GM18499 (cell line): ENCODE measurements at regions not wholly inside any gene's neighbourhood (a gene's known extent, or its start where the extent isn't known, plus 50 kb on each side); places are given as distances from the start of the nearest gene placed in this dataset.
"Not testable (repeated sequence)": the region's sequence is repeated elsewhere in the genome, so short reads cannot be mapped to it uniquely, and the experiment has no call there.

Source experiments
- ATAC-seq: cut with Tn5 transposase; IDR thresholded peaks from one replicate; pipeline ENCODE4 v1.9.1; 2021; ENCODE audit warnings: moderate number of reproducible peaks; ENCODE audit not compliant: insufficient read depth, unreplicated experiment

DNA sequence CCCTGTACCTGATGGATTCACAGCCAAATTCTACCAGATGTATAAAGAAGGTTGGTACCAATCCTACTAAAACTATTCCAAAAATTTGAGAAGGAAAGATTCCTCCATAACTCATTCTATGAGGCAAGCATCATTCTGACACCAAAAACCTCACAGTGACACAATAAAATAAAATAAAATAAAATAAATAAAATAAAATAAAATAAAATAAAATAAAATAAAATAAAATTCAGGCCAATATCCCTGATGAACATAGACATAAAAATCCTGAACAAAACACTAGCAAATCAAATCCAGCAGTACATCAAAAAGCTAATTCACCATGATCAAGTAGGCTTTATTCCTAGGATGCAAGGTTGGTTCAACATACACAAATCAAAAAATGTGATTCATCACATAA, 108.1 kb downstream of the PROX1 start:
- not testable (repeated sequence) for ATAC-seq

- ATAC-seq: no peak
These were observed 113.5 kb downstream of the PROX1 start for GRCh38 chr1:214101246-214101645.

- no peak for ATAC-seq
These were observed 114.1 kb downstream of the PROX1 start for GRCh38 chr1:214101828-214102227.

DNA sequence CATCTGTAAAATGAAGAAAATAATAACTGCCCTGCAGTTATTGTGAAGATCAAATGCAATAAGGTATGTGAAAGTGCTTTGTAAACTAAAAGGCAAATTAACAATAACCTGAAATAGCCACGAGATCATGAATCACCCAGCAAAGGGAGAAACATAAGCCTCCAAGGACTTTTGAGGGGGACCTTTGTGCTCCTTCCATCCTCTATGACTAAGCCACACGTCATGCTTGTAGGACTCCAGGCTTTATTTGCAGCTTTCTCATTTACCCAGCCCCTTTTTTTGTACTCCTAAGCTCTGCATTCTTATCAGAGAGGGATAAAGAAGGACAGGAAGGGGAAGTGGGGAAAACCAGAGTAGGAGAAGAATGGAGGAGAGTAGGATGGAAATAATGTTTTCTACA, 115.1 kb downstream of the PROX1 start:
- no peak for ATAC-seq

DNA sequence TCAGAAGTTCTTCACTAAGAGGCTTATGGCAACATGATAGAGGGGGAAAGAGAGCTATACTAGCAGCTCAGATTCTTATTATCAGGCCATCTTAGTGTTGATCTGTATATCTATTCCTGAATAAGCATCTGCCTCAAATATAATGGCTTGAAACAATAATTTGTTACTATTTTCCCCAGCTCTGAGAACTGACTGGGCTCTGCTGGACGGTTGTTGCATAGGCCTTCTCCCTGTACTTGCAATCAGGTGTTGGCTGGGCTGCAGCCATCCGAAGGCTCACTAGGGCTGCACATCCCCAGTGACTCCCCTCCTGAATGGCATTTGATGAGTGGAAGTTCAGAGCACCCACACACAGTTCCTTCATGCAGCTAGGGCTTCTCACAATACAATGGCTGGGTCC, 116.0 kb downstream of the PROX1 start:
- ATAC-seq: no peak

DNA sequence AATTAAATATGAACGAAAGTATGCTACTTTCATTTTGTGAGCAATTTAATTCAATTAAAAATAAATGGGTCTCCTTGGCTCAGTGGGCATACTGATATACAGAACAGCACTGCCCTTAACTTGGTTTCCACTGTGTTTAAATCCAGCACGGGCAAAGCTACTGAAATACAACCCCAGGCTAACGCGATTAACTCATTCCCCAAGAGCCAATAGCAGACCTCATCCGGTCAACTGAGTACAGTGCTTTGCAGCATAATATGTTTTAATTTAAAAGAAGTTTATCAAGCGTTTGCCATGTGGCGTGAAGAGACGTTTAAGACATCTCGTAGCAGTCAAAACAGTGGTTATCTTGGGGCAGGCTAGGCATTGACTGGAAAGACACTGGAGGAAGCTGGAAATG, 118.6 kb downstream of the PROX1 start:
- ATAC-seq: no peak

DNA sequence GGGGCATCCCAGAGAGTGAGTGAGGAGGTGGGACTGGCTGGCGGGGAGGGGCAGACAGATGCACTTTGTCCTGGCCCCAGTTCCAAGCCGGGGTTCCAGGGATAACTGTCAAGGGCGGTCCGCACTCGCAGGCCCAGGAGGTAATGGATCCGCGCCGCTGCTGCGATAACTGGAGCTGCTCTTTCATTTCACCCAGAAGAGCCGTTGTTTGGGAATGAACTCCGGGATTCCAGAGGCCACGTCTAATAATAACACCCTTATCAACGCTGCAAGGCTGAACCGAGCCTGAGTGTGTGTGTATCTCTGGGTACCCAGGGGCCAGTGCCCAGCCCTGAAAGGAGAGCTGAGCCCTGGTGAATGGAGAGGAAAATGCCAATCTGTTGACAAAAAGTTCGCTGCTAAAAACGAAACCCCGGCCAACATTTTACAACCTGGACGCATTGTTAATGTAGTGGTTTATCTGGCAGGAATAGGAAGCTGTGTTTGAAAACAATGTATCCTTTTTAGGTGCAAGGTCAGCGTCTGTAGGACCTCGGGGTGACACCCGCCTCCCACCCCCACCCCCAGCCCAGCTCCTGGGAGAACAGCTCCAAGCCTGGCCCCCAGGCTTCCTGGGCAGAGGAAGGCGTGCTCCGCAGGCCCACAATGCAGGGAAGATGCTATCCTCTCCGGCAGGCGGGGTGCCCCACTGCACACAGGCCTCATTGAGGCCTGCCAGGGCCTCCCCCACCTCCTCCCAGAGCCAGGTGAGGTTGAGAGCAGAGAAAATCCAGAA, 119.7 kb downstream of the PROX1 start:
- ATAC-seq: no peak

- no peak for ATAC-seq
These were observed 120.3 kb downstream of the PROX1 start for GRCh38 chr1:214108097-214108446.

- ATAC-seq: no peak
These were observed 124.0 kb downstream of the PROX1 start for GRCh38 chr1:214111796-214112195.

GRCh38 chr1:214116258-214116657, 128.5 kb downstream of the PROX1 start:
- no peak for ATAC-seq

GRCh38 chr1:214117780-214118179, 130.0 kb downstream of the PROX1 start:
- ATAC-seq: no peak

GRCh38 chr1:214120191-214120590, 132.4 kb downstream of the PROX1 start:
- no peak for ATAC-seq

DNA sequence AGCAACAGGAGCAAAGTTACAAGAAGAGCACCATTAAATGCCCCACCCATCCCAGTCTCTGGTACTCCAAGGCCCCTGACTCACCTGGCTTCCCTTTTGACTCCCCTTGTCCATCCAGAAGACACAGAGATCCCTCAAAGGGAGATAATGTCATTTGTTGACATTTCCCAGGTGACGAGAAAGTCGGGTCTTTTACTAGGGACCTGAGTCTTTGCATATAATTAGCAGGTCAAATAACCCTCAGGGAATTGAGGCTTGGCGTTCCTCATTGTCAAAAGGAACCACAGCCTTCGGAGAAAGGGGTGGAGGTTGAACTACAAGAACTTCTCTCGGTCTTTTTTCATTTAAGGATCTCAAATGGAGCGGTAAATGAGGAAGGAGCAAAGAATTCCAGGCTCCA, 133.2 kb downstream of the PROX1 start:
- ATAC-seq: no peak

DNA sequence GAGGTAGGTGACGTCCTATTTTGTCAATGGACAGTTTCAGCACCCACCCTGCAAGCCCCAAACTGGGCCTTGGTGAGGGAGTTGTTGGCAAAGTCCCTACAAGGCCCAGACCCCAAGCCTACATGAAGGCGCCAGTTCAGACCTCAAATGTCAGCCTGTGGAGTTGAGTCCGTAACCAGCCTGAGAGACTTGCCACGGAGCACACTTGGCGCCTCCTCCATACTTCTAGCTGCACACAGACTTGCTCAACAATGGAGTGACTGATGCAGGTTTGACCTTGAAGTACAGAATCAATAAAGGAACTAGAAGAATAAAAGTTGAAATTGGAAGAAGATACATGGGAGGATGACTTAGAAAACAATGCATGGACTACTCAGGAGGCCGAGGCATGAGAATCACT, 134.3 kb downstream of the PROX1 start:
- ATAC-seq: no peak

- ATAC-seq: peak; percentile 49
These were observed 135.4 kb downstream of the PROX1 start for GRCh38 chr1:214123061-214123784.

- ATAC-seq: no peak
These were observed 136.6 kb downstream of the PROX1 start for GRCh38 chr1:214124281-214124805.

- ATAC-seq: no peak
These were observed 137.1 kb downstream of the PROX1 start for GRCh38 chr1:214124915-214125314.

DNA sequence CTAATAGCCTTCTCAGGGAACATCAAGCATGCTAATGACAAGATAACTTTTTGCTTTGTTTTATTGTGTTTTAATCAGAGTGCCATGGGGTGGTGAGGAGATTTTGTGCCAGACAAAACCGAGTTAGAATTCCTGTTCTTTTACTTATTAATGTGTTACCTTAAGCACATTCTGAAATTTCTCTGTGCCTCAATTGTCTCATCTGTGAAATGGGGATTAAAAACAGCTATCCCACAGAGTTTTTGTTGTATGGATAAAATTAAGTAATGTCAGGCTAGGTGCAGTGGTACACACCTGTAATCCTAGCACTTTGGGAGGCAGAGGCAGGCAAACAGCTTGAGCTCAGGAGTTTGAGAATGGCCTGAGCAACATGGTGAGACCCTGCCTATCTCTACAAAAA, 138.0 kb downstream of the PROX1 start:
- ATAC-seq: no peak

DNA sequence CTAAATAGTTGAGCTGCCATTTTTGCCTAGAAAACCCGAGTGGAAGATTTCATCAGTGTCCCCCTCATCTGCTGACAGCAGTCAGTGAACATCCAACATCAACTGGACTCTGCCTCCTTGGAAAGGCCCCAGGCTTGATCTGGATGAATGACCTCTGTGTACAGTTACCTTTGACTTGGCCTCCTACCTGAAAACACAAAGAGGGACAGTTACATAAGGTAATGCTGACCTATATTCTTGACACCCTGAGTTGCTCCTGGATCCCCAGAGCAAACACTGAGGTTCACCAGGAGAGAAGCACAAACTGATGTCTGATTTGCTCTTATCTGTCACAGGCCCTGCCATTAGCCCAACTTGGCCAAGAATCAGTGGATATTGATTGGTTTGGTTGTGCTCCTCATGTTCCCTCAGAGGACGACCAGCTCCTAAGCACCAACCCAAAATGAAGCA, 138.9 kb downstream of the PROX1 start:
- no peak for ATAC-seq

- no peak for ATAC-seq
These were observed 139.9 kb downstream of the PROX1 start for GRCh38 chr1:214127705-214128104.

DNA sequence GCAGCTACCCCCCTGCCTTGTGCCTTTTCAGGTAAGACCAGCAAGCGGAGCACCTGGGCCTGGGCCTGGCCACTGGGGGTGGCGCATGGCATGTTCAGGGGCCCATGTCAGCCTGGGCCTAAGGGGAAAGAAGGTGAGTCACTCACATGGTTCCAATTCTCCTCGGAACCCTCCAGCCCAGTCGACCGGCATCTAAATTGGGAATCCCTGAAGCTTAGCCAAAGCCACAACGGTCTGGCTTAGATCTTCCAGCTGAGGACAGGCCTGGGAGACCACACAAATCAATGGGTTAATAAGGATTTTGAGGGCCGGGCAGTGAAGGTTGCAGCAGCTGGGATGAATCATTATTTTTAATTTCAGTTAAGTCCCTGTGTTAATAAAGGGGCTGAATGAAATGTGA, 145.1 kb upstream of the SMYD2 start:
- ATAC-seq: no peak
